ENCODE measurements at regions not wholly inside any gene's neighbourhood (a gene's known extent, or its start where the extent isn't known, plus 50 kb on each side); places are given as distances from the start of the nearest gene placed in this dataset.

DNA sequence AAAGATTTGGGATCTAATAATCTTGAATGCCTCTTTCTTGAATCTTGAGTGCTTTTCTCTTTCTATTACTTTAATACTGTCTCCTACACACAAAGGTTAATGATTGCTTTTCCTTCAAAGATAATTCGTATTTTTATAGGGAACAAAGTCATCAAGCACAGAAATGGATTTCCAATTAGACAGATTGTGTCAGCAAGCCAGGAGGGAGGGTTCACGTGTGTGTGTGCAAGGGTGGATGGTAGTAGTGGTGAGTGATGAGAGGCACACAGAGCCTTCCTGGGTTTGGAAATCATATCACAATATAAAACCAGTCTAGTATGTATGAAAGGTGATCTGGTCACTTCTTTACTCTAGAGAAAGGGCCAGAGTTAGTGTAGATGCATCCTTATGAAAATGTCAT, 51.2 kb upstream of the NEDD9 start:
- WGBS, 2 experiments (ENCODE audit: extremely low coverage in 2 of 2, insufficient read length in 1 of 2) = no CpG with 5 or more reads among the region's 2 CpGs
- Histone ChIP-seq H3K4me2 (ENCODE audit: low read depth, low read length) (no peak overlapping the region), H3K79me1 (ENCODE audit: low read depth in 1 of 2, low read length in 2 of 2) (no peaks in the 10 kb centered on the region), H2AK5ac (ENCODE audit: low read depth, low read length) (0 out of 2 replicates have a peak overlapping the region, but pooled peaks have one; percentile 49), H2BK15ac (ENCODE audit: low read depth, low read length) (no peak overlapping the region), H3K23ac (ENCODE audit: low read depth, low read length) (no peak overlapping the region), H3K27me3 (ENCODE audit: control insufficient read depth, insufficient read depth, low read length) (no peaks in the 10 kb centered on the region), H3K4ac (ENCODE audit: low read depth, low read length) (no peak overlapping the region), H3K18ac (ENCODE audit: low read depth, low read length) (no peak overlapping the region), H2BK120ac (ENCODE audit: low read depth, low read length) (no peak overlapping the region), H3K27ac (ENCODE audit: insufficient read depth, low read length) (no peak overlapping the region), H2AK9ac (replicated peaks; ENCODE audit: low read depth, low read length, poor library complexity) (no peak overlapping the region), H3K36me3 (ENCODE audit: control insufficient read depth, insufficient read depth, low read length) (no peaks in the 10 kb centered on the region), H4K5ac (ENCODE audit: low read depth, low read length) (no peak overlapping the region), H3K4me1 (ENCODE audit: control insufficient read depth, insufficient read depth, low read length) (peaks cover 5% of the 10 kb centered on the region; the same call in 1 of the 2 replicates), H2BK5ac (ENCODE audit: low read depth, low read length, poor library complexity, severe bottlenecking) (no peak overlapping the region), H3K9me1 (ENCODE audit: insufficient read depth, low read length) (peaks cover 7% of the 10 kb centered on the region; the same call in 1 of the 2 replicates), H4K20me1 (ENCODE audit: insufficient read depth, low read length) (no peaks in the 10 kb centered on the region), H3K56ac (ENCODE audit: extremely low read depth, insufficient read depth, low read length) (no peak overlapping the region), H3K9me3 (ENCODE audit: control insufficient read depth, insufficient read depth, low read length) (no peaks in the 10 kb centered on the region), H4K91ac (ENCODE audit: insufficient read depth, low read depth, low read length) (no peak overlapping the region), H3K9ac (ENCODE audit: low read depth, low read length) (no peak overlapping the region), H4K8ac (ENCODE audit: low read depth in 2 of 2, low read length in 2 of 2) (no peak overlapping the region), H3K4me3 (ENCODE audit: insufficient read depth, low read depth, low read length) (no peak overlapping the region), H2AFZ (replicated peaks; ENCODE audit: low read length, poor library complexity) (no peak overlapping the region), H3K14ac (replicated peaks; ENCODE audit: low read depth, low read length) (no peak overlapping the region), H2BK20ac (ENCODE audit: low read depth, low read length) (no peak overlapping the region)
- ChIA-PET CTCF (interaction anchor here (1.0 kb wide), 1 partner anchor 12 kb away, joined by 3 read pairs; no protein-coding TSS in a partner anchor), POLR2A (ENCODE audit: unreplicated experiment) (no interaction called here)
- DNase-seq = no peak
- intact Hi-C loops (cut with micrococcal nuclease) (no loop called here), in situ Hi-C loops (cut with MboI; ENCODE audit: low sequenced_read_pairs) (no loop called here), dilution Hi-C loops (cut with HindIII; ENCODE audit: low sequenced_read_pairs, unreplicated experiment) (no loop called here)
- BruUV-seq (replicated peaks) = no TSS peak
- no peak for ATAC-seq (ENCODE audit: low read depth)
- TF ChIP-seq CEBPB (IDR thresholded peaks at IDR 0.05; ENCODE audit: low read depth, low read length) = no peak
